ENCODE measurements at regions not wholly inside any gene's neighbourhood (a gene's known extent, or its start where the extent isn't known, plus 50 kb on each side); places are given as distances from the start of the nearest gene placed in this dataset.

DNA sequence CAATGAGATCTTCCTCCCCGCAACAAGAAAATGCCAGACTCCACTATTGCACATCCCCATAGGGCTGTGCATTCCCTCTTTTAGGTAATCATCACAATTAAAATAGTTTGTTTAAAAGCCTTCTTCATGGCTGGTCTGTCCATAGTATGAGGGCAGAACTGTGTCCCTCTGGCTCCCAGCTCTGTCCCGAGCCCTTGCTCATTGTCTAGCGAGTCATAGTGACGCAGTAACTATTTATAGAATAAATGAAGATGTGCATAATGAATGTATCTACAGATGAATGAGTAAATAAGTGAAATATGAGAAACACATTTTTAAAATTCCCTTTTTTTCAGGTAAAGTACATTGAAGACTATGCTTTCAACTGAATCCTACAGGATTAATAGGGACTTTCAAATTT, 128.4 kb upstream of the TMC3 start:
- TF ChIP-seq CTCF (IDR thresholded peaks at IDR 0.05) (no peak), POLR2A (IDR thresholded peaks at IDR 0.05) (no peak)
